ENCODE measurements at regions not wholly inside any gene's neighbourhood (a gene's known extent, or its start where the extent isn't known, plus 50 kb on each side); places are given as distances from the start of the nearest gene placed in this dataset.

GRCh38 chr16:54597222-54597621, 310.6 kb upstream of the IRX3 start:
- H3K79me2 ChIP-seq: no peaks in the 10 kb centered on the region
- no peak overlapping the region for H3K9ac ChIP-seq
- no peaks in the 10 kb centered on the region for H3K36me3 ChIP-seq (ENCODE audit: control insufficient read depth, insufficient read depth, low read length)
- no peak overlapping the region for H3K4me2 ChIP-seq (ENCODE audit: low read length)
- peaks cover 4% of the 10 kb centered on the region for H3K4me1 ChIP-seq
- TF ChIP-seq CTCF (IDR thresholded peaks at IDR 0.05): no peak
- H3K27ac ChIP-seq: no peak overlapping the region
- H3K9me3 ChIP-seq (ENCODE audit: control insufficient read depth, low read length): no peaks in the 10 kb centered on the region
- no peak overlapping the region for H3K4me3 ChIP-seq (ENCODE audit: low read depth, low read length)
- H3K27me3 ChIP-seq (ENCODE audit: control insufficient read depth, insufficient read depth, low read length): no peaks in the 10 kb centered on the region
- no peak overlapping the region for H2AFZ ChIP-seq

GRCh38 chr16:54595621-54596020, 309.0 kb upstream of the IRX3 start:
- no peaks in the 10 kb centered on the region for H3K36me3 ChIP-seq (ENCODE audit: control insufficient read depth, insufficient read depth, low read length)
- H3K27ac ChIP-seq: no peak overlapping the region
- H3K9me3 ChIP-seq (ENCODE audit: control insufficient read depth, low read length): no peaks in the 10 kb centered on the region
- H3K4me3 ChIP-seq (ENCODE audit: low read depth, low read length): no peak overlapping the region
- H3K9ac ChIP-seq: no peak overlapping the region
- H3K27me3 ChIP-seq (ENCODE audit: control insufficient read depth, insufficient read depth, low read length): no peaks in the 10 kb centered on the region
- H2AFZ ChIP-seq: no peak overlapping the region
- no peak for TF ChIP-seq CTCF (IDR thresholded peaks at IDR 0.05)
- H3K4me2 ChIP-seq (ENCODE audit: low read length): no peak overlapping the region
- no peaks in the 10 kb centered on the region for H3K79me2 ChIP-seq
- H3K4me1 ChIP-seq: peaks cover 4% of the 10 kb centered on the region

GRCh38 chr16:54594601-54595391, 308.2 kb upstream of the IRX3 start:
- Histone ChIP-seq H3K4me1 (peaks cover 4% of the 10 kb centered on the region), H3K27ac (no peak overlapping the region), H3K27me3 (ENCODE audit: control insufficient read depth, insufficient read depth, low read length) (no peaks in the 10 kb centered on the region), H3K9me3 (ENCODE audit: control insufficient read depth, low read length) (no peaks in the 10 kb centered on the region), H3K36me3 (ENCODE audit: control insufficient read depth, insufficient read depth, low read length) (no peaks in the 10 kb centered on the region), H3K9ac (no peak overlapping the region), H3K4me3 (ENCODE audit: low read depth, low read length) (no peak overlapping the region), H2AFZ (no peak overlapping the region), H3K79me2 (no peaks in the 10 kb centered on the region), H3K4me2 (ENCODE audit: low read length) (no peak overlapping the region)
- no peak for TF ChIP-seq CTCF (IDR thresholded peaks at IDR 0.05)

- no peak for TF ChIP-seq CTCF (IDR thresholded peaks at IDR 0.05)
Measured at GRCh38 chr16:54591816-54592246, 305.2 kb upstream of the IRX3 start.

GRCh38 chr16:54590836-54591235, 304.2 kb upstream of the IRX3 start:
- H3K27me3 ChIP-seq (ENCODE audit: control insufficient read depth, insufficient read depth, low read length): no peaks in the 10 kb centered on the region
- no peak for TF ChIP-seq CTCF (IDR thresholded peaks at IDR 0.05)

More at GRCh38 chr16:54591816-54592246, 305.2 kb upstream of the IRX3 start:
- Histone ChIP-seq H3K4me1 (no peaks in the 10 kb centered on the region), H3K79me2 (no peaks in the 10 kb centered on the region), H3K4me3 (ENCODE audit: low read depth, low read length) (no peak overlapping the region), H3K4me2 (ENCODE audit: low read length) (no peak overlapping the region), H3K27ac (no peak overlapping the region), H3K27me3 (ENCODE audit: control insufficient read depth, insufficient read depth, low read length) (no peaks in the 10 kb centered on the region), H3K9ac (no peak overlapping the region), H3K36me3 (ENCODE audit: control insufficient read depth, insufficient read depth, low read length) (no peaks in the 10 kb centered on the region), H3K9me3 (ENCODE audit: control insufficient read depth, low read length) (no peaks in the 10 kb centered on the region), H2AFZ (no peak overlapping the region)

More at GRCh38 chr16:54590836-54591235, 304.2 kb upstream of the IRX3 start:
- no peak overlapping the region for H3K4me3 ChIP-seq (ENCODE audit: low read depth, low read length)
- no peak overlapping the region for H3K4me2 ChIP-seq (ENCODE audit: low read length)
- H3K4me1 ChIP-seq: no peaks in the 10 kb centered on the region
- no peaks in the 10 kb centered on the region for H3K9me3 ChIP-seq (ENCODE audit: control insufficient read depth, low read length)
- no peak overlapping the region for H2AFZ ChIP-seq
- no peak overlapping the region for H3K27ac ChIP-seq
- no peaks in the 10 kb centered on the region for H3K79me2 ChIP-seq
- no peaks in the 10 kb centered on the region for H3K36me3 ChIP-seq (ENCODE audit: control insufficient read depth, insufficient read depth, low read length)
- no peak overlapping the region for H3K9ac ChIP-seq
